ENCODE measurements at regions not wholly inside any gene's neighbourhood (a gene's known extent, or its start where the extent isn't known, plus 50 kb on each side); places are given as distances from the start of the nearest gene placed in this dataset.

DNA sequence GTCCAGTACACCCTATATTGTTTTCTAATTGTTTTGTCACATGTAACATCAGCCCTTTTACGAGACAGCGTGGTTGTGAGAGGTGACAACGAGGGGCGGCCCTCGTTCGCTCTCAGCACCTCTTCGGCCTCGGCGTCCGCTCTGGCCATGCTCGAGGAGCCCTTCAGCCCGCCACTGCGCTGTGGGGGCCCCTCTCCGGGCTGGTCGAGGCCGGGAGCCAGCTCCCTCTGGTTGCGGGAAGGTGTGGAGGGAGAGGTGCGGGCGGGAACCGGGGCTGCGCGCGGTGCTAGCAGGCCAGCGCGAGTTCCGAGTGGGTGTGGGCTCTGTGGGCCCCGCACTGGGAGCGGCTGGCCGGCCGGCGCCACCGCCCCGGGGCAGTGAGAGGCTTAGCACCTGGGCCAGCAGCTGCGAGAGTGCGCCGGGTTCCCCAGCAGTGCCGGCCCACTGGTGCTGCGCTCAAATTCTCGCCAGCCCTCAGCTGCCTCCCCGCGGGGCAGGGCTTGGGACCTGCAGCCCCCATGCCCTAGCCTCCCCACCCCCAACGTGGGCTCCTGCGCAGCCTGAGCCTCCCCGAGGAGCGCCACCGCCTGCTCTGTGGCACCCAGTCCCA is 145.0 kb downstream of the PSAT1 start:
- TF ChIP-seq, protein P1, sequence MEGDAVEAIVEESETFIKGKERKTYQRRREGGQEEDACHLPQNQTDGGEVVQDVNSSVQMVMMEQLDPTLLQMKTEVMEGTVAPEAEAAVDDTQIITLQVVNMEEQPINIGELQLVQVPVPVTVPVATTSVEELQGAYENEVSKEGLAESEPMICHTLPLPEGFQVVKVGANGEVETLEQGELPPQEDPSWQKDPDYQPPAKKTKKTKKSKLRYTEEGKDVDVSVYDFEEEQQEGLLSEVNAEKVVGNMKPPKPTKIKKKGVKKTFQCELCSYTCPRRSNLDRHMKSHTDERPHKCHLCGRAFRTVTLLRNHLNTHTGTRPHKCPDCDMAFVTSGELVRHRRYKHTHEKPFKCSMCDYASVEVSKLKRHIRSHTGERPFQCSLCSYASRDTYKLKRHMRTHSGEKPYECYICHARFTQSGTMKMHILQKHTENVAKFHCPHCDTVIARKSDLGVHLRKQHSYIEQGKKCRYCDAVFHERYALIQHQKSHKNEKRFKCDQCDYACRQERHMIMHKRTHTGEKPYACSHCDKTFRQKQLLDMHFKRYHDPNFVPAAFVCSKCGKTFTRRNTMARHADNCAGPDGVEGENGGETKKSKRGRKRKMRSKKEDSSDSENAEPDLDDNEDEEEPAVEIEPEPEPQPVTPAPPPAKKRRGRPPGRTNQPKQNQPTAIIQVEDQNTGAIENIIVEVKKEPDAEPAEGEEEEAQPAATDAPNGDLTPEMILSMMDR (IDR thresholded peaks at IDR 0.05): no peak
- no peak for TF ChIP-seq POLR2A (IDR thresholded peaks at IDR 0.05)
- TF ChIP-seq POLR2AphosphoS5 (IDR thresholded peaks at IDR 0.05): no peak

Data from stomach (tissue), 4 donors.